SU-DHL-6 (cell line): ENCODE measurements at regions not wholly inside any gene's neighbourhood (a gene's known extent, or its start where the extent isn't known, plus 50 kb on each side); places are given as distances from the start of the nearest gene placed in this dataset.

Experiments used
- H2AFZ ChIP-seq: fragments of 200-600 bp; sonication (generic); 2 replicates; pipeline ENCODE4 v1.6.1; 2014; ENCODE audit warnings: low read depth, mild to moderate bottlenecking, moderate library complexity, mixed read lengths, antibody characterized with exemption, low read length; ENCODE audit not compliant: severe bottlenecking
- H3F3A ChIP-seq: fragments of 200-600 bp; shearing (Covaris generic); 2 replicates; pipeline ENCODE4 v1.6.0; 2016; ENCODE audit warnings: antibody characterized with exemption, mild to moderate bottlenecking; ENCODE audit not compliant: insufficient read depth
- H3K27ac ChIP-seq: fragments of 200-600 bp; sonication (generic); 2 replicates; pipeline ENCODE4 v1.5.1; 2016; ENCODE audit warnings: low read depth, mild to moderate bottlenecking, low read length, moderate library complexity, mixed read lengths
- H3K27me3 ChIP-seq: fragments of 200-600 bp; sonication (generic), shearing (Covaris generic); 2 replicates; pipeline ENCODE4 v1.6.0; 2014; ENCODE audit warnings: mild to moderate bottlenecking, low read length
- H3K36me3 ChIP-seq: fragments of 200-600 bp; sonication (generic); 2 replicates; pipeline ENCODE4 v1.6.1; 2014; ENCODE audit warnings: mild to moderate bottlenecking, low read length, mixed read lengths
- H3K4me2 ChIP-seq: fragments of 300-600, 200-600 bp; shearing (Covaris generic), sonication (generic); 2 replicates; pipeline ENCODE4 v1.6.0; 2014; ENCODE audit warnings: low read length, low read depth, mild to moderate bottlenecking; ENCODE audit not compliant: poor library complexity, severe bottlenecking
- H3K4me3 ChIP-seq: fragments of 200-600 bp; sonication (generic); 2 replicates; pipeline ENCODE4 v1.5.1; 2014; ENCODE audit warnings: antibody characterized with exemption, low read length, mild to moderate bottlenecking, mixed read lengths; ENCODE audit not compliant: insufficient read depth, poor library complexity, severe bottlenecking
- H3K79me2 ChIP-seq: fragments of 200-600 bp; sonication (generic); 2 replicates; pipeline ENCODE4 v1.6.1; 2014; ENCODE audit warnings: mild to moderate bottlenecking, low read length, moderate library complexity; ENCODE audit not compliant: insufficient read depth
- H3K9ac ChIP-seq: fragments of 200-600 bp; sonication (generic); 2 replicates; pipeline ENCODE4 v1.7.0; 2014; ENCODE audit warnings: mild to moderate bottlenecking, low read length
- H3K9me2 ChIP-seq: fragments of 200-600 bp; sonication (generic); replicated peaks from 2 replicates; pipeline ENCODE4 v1.6.1; 2014; ENCODE audit warnings: low read length; ENCODE audit not compliant: insufficient read depth
- H3K9me3 ChIP-seq: fragments of 200-600 bp; sonication (generic); 2 replicates; pipeline ENCODE4 v1.6.1; 2014; ENCODE audit warnings: low read length, mixed read lengths; ENCODE audit not compliant: insufficient read depth
- H4K20me1 ChIP-seq: fragments of 200-600 bp; sonication (generic); 2 replicates; pipeline ENCODE4 v1.6.1; 2014; ENCODE audit warnings: low read depth, mild to moderate bottlenecking, antibody characterized with exemption, low read length, moderate library complexity, mixed read lengths
- CTCF ChIP-seq: fragments of 200-600 bp; sonication (generic); IDR thresholded peaks from one replicate; pipeline ENCODE4 v1.5.1; 2017; ENCODE audit warnings: antibody characterized with exemption, mild to moderate bottlenecking, low read length, moderate library complexity; ENCODE audit not compliant: insufficient read depth, poor library complexity, severe bottlenecking
- EZH2phosphoT487 ChIP-seq: fragments of 200-600 bp; sonication (generic), shearing (Covaris generic); conservative IDR thresholded peaks from 2 replicates; pipeline ENCODE4 v1.6.1; 2018; ENCODE audit warnings: mild to moderate bottlenecking, antibody characterized with exemption, low read length, moderate library complexity, mixed read lengths

DNA sequence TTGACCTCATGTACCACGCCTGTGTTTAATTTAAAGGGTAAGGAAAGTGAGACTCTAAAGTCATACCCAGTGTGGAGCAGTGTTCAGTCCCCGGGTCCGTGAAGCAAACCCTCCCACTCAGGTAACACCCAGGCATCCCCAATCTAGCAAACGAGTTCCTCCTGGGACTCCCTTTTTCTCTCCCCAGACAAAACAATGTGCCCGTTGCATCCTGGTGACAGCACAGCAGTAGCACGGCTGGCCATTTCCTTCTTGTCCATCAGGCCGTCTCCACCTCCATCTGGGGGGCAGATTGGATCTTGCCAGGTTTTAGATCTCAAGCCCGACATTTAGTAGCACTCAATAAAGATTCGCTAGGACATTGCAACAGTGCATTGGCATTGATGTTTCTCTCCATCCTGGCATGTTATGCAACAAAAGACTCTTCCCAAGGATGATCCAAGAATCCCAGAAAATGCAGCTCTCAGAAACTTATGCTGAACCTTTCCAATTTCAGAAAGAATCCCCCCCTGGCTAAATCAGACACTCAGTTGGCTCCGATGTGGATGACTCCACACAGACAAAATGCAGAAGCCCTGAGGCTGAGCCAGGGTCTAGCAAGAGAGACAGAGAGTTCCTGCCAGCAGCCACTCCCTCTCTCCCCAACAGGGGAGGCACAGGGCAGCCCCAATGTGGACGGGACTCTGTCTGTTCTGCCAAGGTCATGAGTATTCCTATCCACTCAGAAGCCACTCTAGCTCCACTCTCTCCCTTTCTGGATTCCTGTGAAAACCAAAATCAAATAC lies 274.5 kb upstream of the MGMT start:
- TF ChIP-seq EZH2phosphoT487 = no peak
- TF ChIP-seq CTCF = no peak

GRCh38 chr10:129193148-129193547 lies 273.9 kb upstream of the MGMT start:
- Histone ChIP-seq H3K9me3 (no peaks in the 10 kb centered on the region), H3K27ac (no peak overlapping the region), H3F3A (no peaks in the 10 kb centered on the region), H3K9me2 (no peaks in the 10 kb centered on the region), H2AFZ (no peak overlapping the region), H3K4me3 (no peak overlapping the region), H3K9ac (no peak overlapping the region), H3K4me2 (no peak overlapping the region), H3K36me3 (no peaks in the 10 kb centered on the region), H3K79me2 (no peaks in the 10 kb centered on the region), H4K20me1 (no peaks in the 10 kb centered on the region), H3K27me3 (no peaks in the 10 kb centered on the region)
- TF ChIP-seq CTCF (no peak), EZH2phosphoT487 (no peak)

More for the DNA sequence above, 274.5 kb upstream of the MGMT start:
- Histone ChIP-seq H3K4me2 (no peak overlapping the region), H3K9ac (no peak overlapping the region), H4K20me1 (no peaks in the 10 kb centered on the region), H3K9me2 (no peaks in the 10 kb centered on the region), H3K4me3 (no peak overlapping the region), H3F3A (no peaks in the 10 kb centered on the region), H3K36me3 (no peaks in the 10 kb centered on the region), H3K9me3 (no peaks in the 10 kb centered on the region), H2AFZ (no peak overlapping the region), H3K27me3 (no peaks in the 10 kb centered on the region), H3K79me2 (no peaks in the 10 kb centered on the region), H3K27ac (no peak overlapping the region)

DNA sequence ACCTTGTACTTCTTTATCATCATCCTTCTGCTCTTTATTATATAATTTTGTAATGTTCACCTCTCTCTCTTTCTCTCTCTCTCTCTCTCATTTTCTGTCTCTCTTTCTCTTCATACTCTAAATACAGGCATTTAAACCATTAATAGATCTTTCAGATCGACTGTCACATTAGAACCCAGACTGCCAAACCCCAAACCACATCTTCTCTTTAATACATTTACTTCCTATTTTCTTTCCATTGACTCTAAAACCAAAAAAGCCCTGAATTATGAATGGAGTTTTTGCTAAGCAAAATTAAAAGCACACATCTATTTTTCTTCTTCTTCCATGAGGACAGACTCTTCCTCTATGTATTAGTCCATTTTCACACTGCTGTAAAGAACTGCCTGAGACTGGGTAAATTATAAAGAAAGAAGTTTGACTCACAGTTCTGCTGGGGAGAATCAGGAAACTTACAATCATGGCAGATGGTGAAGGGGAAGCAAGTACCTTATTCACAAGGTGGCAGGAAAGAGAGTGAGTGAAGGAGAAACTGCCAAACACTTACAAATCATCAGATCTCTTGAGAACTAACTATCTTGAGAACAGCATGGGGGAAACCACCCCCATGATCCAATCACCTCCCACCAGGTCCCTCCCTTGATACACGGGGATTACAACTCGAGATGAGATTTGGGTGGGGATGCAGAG lies 272.7 kb upstream of the MGMT start:
- H3K27me3 ChIP-seq = no peaks in the 10 kb centered on the region

More for the DNA sequence above, 272.7 kb upstream of the MGMT start:
- no peak overlapping the region for H3K4me3 ChIP-seq
- no peaks in the 10 kb centered on the region for H3K79me2 ChIP-seq
- no peaks in the 10 kb centered on the region for H3K9me2 ChIP-seq
- no peak overlapping the region for H3K27ac ChIP-seq
- TF ChIP-seq CTCF = no peak
- TF ChIP-seq EZH2phosphoT487 = no peak
- no peaks in the 10 kb centered on the region for H3F3A ChIP-seq
- H3K36me3 ChIP-seq = no peaks in the 10 kb centered on the region
- H3K4me2 ChIP-seq = no peak overlapping the region
- H2AFZ ChIP-seq = no peak overlapping the region
- no peak overlapping the region for H3K9ac ChIP-seq
- H3K9me3 ChIP-seq = no peaks in the 10 kb centered on the region
- H4K20me1 ChIP-seq = no peaks in the 10 kb centered on the region
